Pancreas (tissue), 10 donors: ENCODE measurements at regions not wholly inside any gene's neighbourhood (a gene's known extent, or its start where the extent isn't known, plus 50 kb on each side); places are given as distances from the start of the nearest gene placed in this dataset.

ENCODE experiments used
- ATAC-seq, 4 donors: fragments of 200-7000 bp; cut with Tn5 transposase; one replicate each; pipeline versions ENCODE4 v1.8.0 to v1.9.1; 2020; ENCODE audit warnings: mild to moderate bottlenecking in 4 of 4, moderate library complexity in 4 of 4
- DNase-seq, 6 donors: peaks; one replicate each; pipeline ENCODE4 v3.0.0-alpha.2; 2020
- FAIRE-seq: peaks from 2 replicates; lab custom pipeline; 2012; peaks lifted over from hg19 to GRCh38; lab: Jason Lieb, UNC
- H3K27ac ChIP-seq, 4 donors: fragments of 200-600 bp; sonication (generic); 1 replicate in 3 of 4; 2 replicates in 1 of 4; pipeline versions ENCODE4 v1.5.0 to v1.8.0; 2020
- H3K27me3 ChIP-seq, 4 donors: fragments of 200-600 bp; one replicate each; pipeline ENCODE4 v1.8.0; 2021
- H3K36me3 ChIP-seq, 3 donors: fragments of 200-600 bp; sonication (generic) in 1 of 3; one replicate each; pipeline versions ENCODE4 v1.5.0 to v1.8.0; 2020 to 2021
- H3K4me1 ChIP-seq, 3 donors: fragments of 200-600 bp; one replicate each; pipeline ENCODE4 v1.8.0; 2021
- H3K4me3 ChIP-seq, 4 donors: fragments of 200-600 bp; sonication (generic) in 2 of 4; one replicate each; pipeline versions ENCODE4 v1.5.0 to v1.8.0; 2020 to 2021
- H3K9me3 ChIP-seq, 4 donors: fragments of 200-600 bp; one replicate each; pipeline ENCODE4 v1.8.0; 2021
- CTCF ChIP-seq, 4 donors: fragments of 200-600 bp; sonication (generic) in 3 of 4; IDR thresholded peaks; one replicate each; pipeline versions ENCODE4 v1.5.0 to v1.8.0; 2021; ENCODE audit warnings: antibody characterized with exemption in 4 of 4
- WGBS, 2 donors: extraction: QIAGEN DNeasy Blood & Tissue Kit; methylation state at CpG; one replicate each; pipeline ENCODE4 v1.1.7; 2013; 5-methylcytosine and 5-hydroxymethylcytosine counted together
- intact Hi-C, 3 donors: fragments of 100-400 bp; cut with DNase I; formaldehyde crosslinking; loops; one replicate each; pipeline versions ENCODE4 v1.11.1 to v1.14.2; 2022
- donor health status: healthy with polysubstance abuse.
- donor health status: DM: no; HTN: no; CAD: no; lungs with moderate emphysema.
- donor health status: DM: no; HTN: no; CAD: no.
- donor health status: control.
- donor health status: control.
- donor health status: Bipolar disorder and iron deficiency.
- donor health status: DM: yes; HTN: yes; CAD: no.
- donor health status: DM: no; HTN: no; CAD: no.
- donor health status: DM: no; HTN: no; CAD: no.
- donor health status: DM: yes; HTN: yes; CAD: no.

- Histone ChIP-seq H3K27me3 (no peaks in the 10 kb centered on the region), H3K9me3 (no peaks in the 10 kb centered on the region), H3K27ac (no peak overlapping the region), H3K4me1 (no peaks in the 10 kb centered on the region), H3K4me3 (no peak overlapping the region), H3K36me3 (no peaks in the 10 kb centered on the region)
- DNase-seq = no peak
- no peak for FAIRE-seq
- WGBS, 2 donors = 86 to 87% methylated on average over 2 of the region's 2 CpGs
- intact Hi-C loops = no loop called here
- no peak for TF ChIP-seq CTCF (IDR thresholded peaks at IDR 0.05)
- ATAC-seq = no peak
Measured at GRCh38 chr4:145351162-145351561, 130.5 kb upstream of the SMAD1 start.

DNA sequence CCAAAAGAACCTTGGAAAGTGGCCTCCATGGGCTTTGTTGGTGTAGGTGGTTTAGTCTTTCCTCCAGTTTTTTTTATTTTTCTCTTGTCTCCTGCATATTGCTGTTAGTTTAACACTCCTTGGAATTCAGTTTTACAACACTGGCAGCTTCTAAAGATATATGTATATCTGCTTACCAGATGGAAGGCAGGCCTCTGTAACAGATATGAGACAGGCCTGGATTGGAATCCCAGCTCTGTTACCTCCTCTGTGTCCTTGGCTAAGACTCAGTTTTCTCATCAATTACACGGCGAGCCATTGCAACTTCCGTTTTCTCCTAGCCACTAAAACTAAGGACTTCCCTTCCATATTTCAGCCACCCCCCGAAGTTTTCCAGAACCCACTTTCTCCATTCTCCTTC is 133.4 kb upstream of the SMAD1 start:
- intact Hi-C loops = no loop called here
- Histone ChIP-seq H3K27me3 (no peaks in the 10 kb centered on the region), H3K27ac (no peak overlapping the region), H3K9me3 (no peaks in the 10 kb centered on the region), H3K36me3 (no peaks in the 10 kb centered on the region), H3K4me1 (no peaks in the 10 kb centered on the region), H3K4me3 (no peak overlapping the region)
- DNase-seq (no peak), ATAC-seq (no peak), FAIRE-seq (no peak)
- no peak for TF ChIP-seq CTCF (IDR thresholded peaks at IDR 0.05)
- 88 to 89% methylated on average over 4 of the region's 4 CpGs for WGBS, 2 donors

- Histone ChIP-seq H3K36me3 (no peaks in the 10 kb centered on the region), H3K27me3 (no peaks in the 10 kb centered on the region), H3K4me3 (no peak overlapping the region), H3K4me1 (no peaks in the 10 kb centered on the region), H3K27ac (no peak overlapping the region), H3K9me3 (no peaks in the 10 kb centered on the region)
- DNase-seq = no peak
- TF ChIP-seq CTCF (IDR thresholded peaks at IDR 0.05) = no peak
- intact Hi-C loops = no loop called here
- 70 to 74% methylated on average over 5 of the region's 5 CpGs for WGBS, 2 donors
- no peak for ATAC-seq
- no peak for FAIRE-seq
Measured at GRCh38 chr4:145347684-145348083, 134.0 kb upstream of the SMAD1 start.

GRCh38 chr4:145346081-145346480 is 135.6 kb upstream of the SMAD1 start:
- Histone ChIP-seq H3K27me3 (no peaks in the 10 kb centered on the region), H3K9me3 (no peaks in the 10 kb centered on the region), H3K36me3 (no peaks in the 10 kb centered on the region), H3K4me3 (no peak overlapping the region), H3K4me1 (no peaks in the 10 kb centered on the region), H3K27ac (no peak overlapping the region)
- no peak for ATAC-seq
- intact Hi-C loops = no loop called here
- no peak for TF ChIP-seq CTCF (IDR thresholded peaks at IDR 0.05)
- no peak for DNase-seq
- 94 to 96% methylated on average over 25 of the region's 25 CpGs for WGBS, 2 donors
- FAIRE-seq = no peak

DNA sequence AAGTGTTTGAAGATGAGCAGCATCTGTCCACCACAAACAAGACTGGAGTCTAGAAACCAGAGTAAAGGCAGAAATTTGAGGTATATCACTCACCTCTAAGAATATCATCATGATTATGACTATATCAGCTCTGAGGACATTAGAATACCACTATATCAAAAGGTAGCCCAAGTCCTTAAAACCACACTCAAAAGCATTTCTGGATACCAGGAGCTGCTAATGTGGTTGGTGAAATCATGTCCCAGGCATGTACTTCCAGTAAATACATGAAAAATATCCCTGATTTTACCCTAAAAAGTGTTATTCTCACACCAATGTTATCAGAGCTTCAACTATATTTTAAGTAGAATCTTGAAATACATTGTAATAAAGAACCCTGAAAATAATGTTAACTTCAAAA is 136.3 kb upstream of the SMAD1 start:
- Histone ChIP-seq H3K4me1 (no peaks in the 10 kb centered on the region), H3K27ac (no peak overlapping the region), H3K27me3 (no peaks in the 10 kb centered on the region), H3K4me3 (no peak overlapping the region), H3K36me3 (no peaks in the 10 kb centered on the region), H3K9me3 (no peaks in the 10 kb centered on the region)
- DNase-seq (no peak), ATAC-seq (no peak), FAIRE-seq (no peak)
- TF ChIP-seq CTCF (IDR thresholded peaks at IDR 0.05) = no peak
- intact Hi-C loops = no loop called here
